AG20443 (cell line): ENCODE measurements at regions not wholly inside any gene's neighbourhood (a gene's known extent, or its start where the extent isn't known, plus 50 kb on each side); places are given as distances from the start of the nearest gene placed in this dataset.
"Not testable (repeated sequence)": the region's sequence is repeated elsewhere in the genome, so short reads cannot be mapped to it uniquely, and the experiment has no call there.

Source experiments
- DNase-seq: peaks from one replicate; pipeline ENCODE4 v3.0.0; 2012; ENCODE audit warnings: low spot score, mixed read lengths

DNA sequence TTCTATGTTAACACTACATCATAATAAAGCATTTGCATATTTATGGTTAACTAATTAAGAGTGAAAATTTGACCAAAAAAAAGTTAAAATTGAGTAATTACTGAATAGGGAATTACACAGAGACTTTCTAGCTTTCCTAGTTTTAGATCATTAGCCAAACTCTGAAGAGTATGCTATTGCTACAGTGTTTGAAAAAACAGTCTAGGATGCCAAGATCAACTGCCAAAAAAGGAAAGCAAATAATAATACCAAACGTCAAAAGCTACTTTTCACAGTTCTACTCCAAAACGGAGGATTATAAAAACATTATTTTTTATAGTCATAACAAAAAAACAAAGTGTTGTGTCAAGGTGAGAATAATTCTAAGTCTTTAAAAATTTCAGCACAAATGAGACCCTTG lies 359.8 kb upstream of the CTSO start:
- no peak for DNase-seq

DNA sequence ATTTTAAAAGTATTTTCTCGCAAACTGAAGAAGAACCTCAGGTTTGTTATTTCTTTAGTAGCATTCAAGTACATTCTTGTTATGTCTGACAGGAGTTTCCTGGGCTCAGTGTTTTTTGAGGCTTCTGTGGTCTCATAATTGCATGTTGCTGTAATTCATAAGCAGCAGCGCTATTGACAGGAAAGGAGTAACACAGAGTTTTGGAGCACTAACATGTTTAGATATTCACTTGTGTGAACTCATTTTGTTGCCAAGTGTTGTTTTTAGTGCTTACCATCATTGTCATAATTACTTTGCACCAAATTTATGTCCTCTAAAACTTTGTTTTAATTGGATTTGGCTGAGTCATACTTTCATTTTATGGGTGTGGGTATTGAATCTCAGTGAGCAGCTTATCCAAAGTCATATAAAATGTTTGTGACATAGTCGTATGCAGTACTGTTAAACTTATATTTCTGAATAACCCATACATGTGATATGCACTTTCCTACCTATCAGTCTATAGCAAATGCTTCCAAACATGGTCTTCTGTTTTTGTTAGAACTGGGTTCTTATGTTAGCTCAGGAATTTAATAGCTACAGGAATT lies 358.7 kb upstream of the CTSO start:
- DNase-seq = no peak

- DNase-seq = no peak
These were observed 355.4 kb upstream of the CTSO start for GRCh38 chr4:156309031-156309430.

DNA sequence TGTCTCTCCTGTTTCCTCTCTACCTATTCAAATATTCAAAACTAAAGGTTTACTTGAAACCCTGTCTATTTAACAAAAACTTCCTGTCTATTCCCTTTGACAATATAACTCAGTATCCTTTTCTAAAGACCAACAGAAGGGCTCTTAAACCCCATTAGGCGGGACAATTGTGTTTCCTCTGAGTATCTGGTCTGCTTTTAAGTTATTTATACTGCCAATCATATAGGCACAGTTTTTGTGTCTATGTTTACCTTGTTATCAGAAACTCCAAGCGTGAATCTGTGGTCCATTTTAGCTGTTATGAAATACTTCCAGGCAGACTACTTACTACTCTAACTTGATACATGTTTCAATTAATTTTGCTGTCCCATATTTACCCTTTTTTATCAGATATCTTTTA lies 350.0 kb upstream of the CTSO start:
- DNase-seq = no peak

GRCh38 chr4:156298230-156298629 lies 344.6 kb upstream of the CTSO start:
- peak; percentile 85 for DNase-seq

GRCh38 chr4:156295676-156296195 lies 342.1 kb upstream of the CTSO start:
- no peak for DNase-seq

- DNase-seq = peak; percentile 16
These were observed 340.9 kb upstream of the CTSO start for GRCh38 chr4:156294577-156294976.

- DNase-seq = no peak
These were observed 340.1 kb upstream of the CTSO start for GRCh38 chr4:156293657-156294297.

DNA sequence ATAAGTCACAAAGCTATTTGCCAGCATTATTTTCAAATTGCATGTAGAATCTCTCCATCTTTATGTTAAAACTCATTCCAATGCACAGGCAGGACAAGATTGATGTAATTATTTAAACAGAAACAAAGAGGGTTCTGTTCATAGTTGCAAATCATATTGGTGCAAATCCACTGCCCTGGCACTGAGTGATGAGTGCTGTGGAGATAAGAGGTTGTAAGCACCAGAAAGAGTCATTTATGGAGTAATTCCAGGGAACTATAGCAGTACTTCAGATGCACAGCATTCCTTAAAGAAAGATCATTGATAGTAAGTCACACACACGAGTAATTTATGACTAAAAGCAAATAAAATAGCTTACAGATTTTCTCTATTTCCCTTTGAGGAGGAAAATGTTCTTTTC lies 337.7 kb upstream of the CTSO start:
- peak; percentile 20 for DNase-seq

GRCh38 chr4:156290811-156291210 lies 337.1 kb upstream of the CTSO start:
- peak; percentile 7 for DNase-seq

DNA sequence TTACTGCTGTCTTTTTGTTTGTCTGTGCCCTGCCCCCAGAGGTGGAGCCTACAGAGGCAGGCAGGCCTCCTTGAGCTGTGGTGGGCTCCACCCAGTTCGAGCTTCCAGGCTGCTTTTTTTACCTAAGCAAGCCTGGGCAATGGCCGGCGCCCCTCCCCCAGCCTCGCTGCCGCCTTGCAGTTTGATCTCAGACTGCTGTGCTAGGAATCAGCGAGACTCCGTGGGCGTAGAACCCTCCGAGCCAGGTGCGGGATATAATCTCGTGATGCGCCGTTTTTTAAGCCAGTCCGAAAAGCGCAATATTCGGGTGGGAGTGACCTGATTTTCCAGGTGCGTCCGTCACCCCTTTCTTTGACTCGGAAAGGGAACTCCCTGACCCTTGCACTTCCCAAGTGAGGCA lies 336.4 kb upstream of the CTSO start:
- not testable (repeated sequence) for DNase-seq

DNA sequence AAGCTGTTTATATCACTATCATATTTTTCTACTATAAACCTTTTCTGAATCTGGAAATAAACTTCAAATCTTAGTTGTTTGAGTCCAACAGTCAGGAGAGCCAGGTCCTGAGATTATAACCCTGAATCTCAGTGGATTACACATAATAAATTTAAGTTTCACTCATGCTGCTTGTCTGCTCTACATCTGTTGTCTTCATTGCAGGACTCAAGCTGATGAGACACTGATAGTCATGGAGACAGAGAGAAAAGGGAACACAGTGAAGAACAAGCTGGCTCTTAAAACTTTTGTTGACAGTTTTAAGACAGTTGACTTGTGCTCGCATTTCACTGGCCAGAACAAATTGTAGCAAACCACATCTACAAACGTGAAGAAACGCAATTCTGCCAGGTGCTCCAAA lies 327.0 kb upstream of the CTSO start:
- DNase-seq = peak; percentile 8

DNA sequence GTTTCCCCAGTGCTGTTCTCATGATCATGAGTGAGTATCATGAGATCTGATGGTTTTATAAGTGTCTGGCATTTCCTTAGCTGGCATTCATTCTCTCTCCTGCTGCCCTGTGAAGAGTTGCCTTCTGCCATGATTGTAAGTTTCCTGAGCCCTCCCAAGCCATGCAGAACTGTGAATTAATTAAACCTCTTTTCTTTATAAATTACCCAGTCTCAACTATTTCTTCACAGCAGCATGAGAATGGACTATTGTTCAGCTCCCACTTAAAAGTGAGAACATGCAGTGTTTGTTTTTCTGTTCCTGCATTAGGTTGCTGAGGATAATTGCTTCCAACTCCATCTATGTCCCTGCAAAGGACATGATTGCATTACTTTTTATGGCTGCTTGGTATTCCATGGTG lies 311.7 kb upstream of the CTSO start:
- no peak for DNase-seq

- no peak for DNase-seq
These were observed 307.6 kb upstream of the CTSO start for GRCh38 chr4:156261230-156261629.

- DNase-seq = peak; percentile 8
These were observed 301.8 kb upstream of the CTSO start for GRCh38 chr4:156255230-156256007.

GRCh38 chr4:156252358-156252921 lies 298.8 kb upstream of the CTSO start:
- no peak for DNase-seq

- no peak for DNase-seq
These were observed 297.9 kb upstream of the CTSO start for GRCh38 chr4:156251373-156252065.

- DNase-seq = no peak
These were observed 295.3 kb upstream of the CTSO start for GRCh38 chr4:156248917-156249316.

DNA sequence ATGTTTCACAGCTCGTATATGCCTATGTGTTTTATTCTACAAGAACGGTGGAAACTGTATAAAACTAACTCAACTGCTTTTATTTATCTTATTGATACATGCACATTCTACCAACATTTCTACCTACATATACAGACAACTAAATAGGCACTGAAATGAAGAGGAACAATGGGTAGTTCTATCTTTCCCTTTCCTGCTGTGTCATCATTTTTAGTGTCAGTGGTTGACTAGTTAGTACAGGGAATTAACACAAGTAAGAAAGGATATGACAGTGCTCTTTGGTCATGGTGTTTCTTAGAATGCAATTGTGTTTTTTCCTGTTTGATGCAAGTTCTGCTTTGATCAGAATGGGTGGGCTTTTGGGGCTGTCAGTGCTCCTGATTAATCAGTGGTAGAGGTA lies 293.8 kb upstream of the CTSO start:
- DNase-seq = no peak

DNA sequence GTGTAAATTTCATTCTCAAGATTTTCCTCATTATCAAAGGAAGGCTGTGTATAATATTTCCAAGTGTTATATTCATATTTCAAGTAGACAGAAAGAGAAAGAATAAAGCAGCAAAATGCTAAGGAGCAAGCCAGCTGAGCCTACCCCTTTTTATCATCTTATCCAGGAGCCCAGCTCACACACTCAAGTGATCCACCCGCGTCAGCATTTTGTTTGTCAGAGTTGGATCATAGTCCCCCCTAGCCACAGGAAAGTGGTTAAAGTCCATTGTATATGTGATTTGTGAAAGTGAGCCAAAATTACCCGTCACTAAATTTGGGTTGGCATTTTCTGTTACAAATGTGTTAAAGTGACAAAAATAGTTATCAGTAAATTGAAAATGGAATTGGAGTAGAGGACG lies 289.3 kb upstream of the CTSO start:
- no peak for DNase-seq

- DNase-seq = no peak
These were observed 288.7 kb upstream of the CTSO start for GRCh38 chr4:156242390-156242789.

DNA sequence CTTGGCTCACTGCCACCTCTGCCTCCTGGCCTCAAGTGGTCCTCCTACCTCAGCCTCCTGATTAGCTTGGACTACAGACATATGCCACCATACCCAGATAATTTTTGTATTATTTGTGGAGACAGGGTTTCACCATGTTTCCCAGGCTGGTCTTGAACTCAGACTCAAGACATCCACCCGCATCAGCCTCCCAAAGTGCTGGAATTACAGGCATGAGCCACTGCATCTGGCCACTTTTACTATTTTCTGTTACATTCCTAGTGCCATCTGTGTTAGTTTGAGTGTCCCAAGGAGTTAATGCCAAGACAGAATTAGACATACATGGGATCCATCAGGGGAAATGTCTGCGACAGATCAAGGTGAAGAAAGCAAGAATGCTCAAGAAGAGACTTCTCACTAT lies 288.2 kb upstream of the CTSO start:
- no peak for DNase-seq
